Stimulated activated CD4-positive, alpha-beta T cell treated with anti-CD3 and anti-CD28 coated beads, Interleukin-12 subunit alpha, Interleukin-12 subunit beta, amount 100 ng/mL, for 48 hours (primary cell): ENCODE measurements at regions not wholly inside any gene's neighbourhood (a gene's known extent, or its start where the extent isn't known, plus 50 kb on each side); places are given as distances from the start of the nearest gene placed in this dataset.
"Not testable (repeated sequence)": the region's sequence is repeated elsewhere in the genome, so short reads cannot be mapped to it uniquely, and the experiment has no call there.

ENCODE experiments used
- DNase-seq, 3 donors: peaks; one replicate each; pipeline ENCODE4 v3.0.0-alpha.2; 2020; ENCODE audit warnings: low read depth in 2 of 3, low spot score in 1 of 3

GRCh38 chr3:27630885-27631284, 91.2 kb downstream of the EOMES start:
- no peak for DNase-seq

GRCh38 chr3:27629366-27629765, 92.8 kb downstream of the EOMES start:
- no peak for DNase-seq

GRCh38 chr3:27628026-27628750, 93.9 kb downstream of the EOMES start:
- no peak for DNase-seq

GRCh38 chr3:27626596-27627118, 95.5 kb downstream of the EOMES start:
- DNase-seq = no peak

GRCh38 chr3:27625864-27626263, 96.3 kb downstream of the EOMES start:
- DNase-seq = no peak

GRCh38 chr3:27623085-27623753, 98.9 kb downstream of the EOMES start:
- no peak for DNase-seq

GRCh38 chr3:27617552-27617951, 104.6 kb downstream of the EOMES start:
- DNase-seq = no peak

- DNase-seq = no peak
Observed at GRCh38 chr3:27616031-27616430, 106.1 kb downstream of the EOMES start.

GRCh38 chr3:27615555-27615954, 106.6 kb downstream of the EOMES start:
- no peak for DNase-seq

- no peak for DNase-seq
Observed at GRCh38 chr3:27614592-27614991, 107.5 kb downstream of the EOMES start.

- DNase-seq = no peak
Observed at GRCh38 chr3:27613846-27614500, 108.2 kb downstream of the EOMES start.

GRCh38 chr3:27610800-27611525, 111.2 kb downstream of the EOMES start:
- no peak for DNase-seq

- no peak for DNase-seq
Observed at GRCh38 chr3:27607370-27607769, 114.8 kb downstream of the EOMES start.

GRCh38 chr3:27606537-27606936, 115.6 kb downstream of the EOMES start:
- DNase-seq = no peak

GRCh38 chr3:27601311-27601710, 117.1 kb upstream of the SLC4A7 start:
- not testable (repeated sequence) for DNase-seq

GRCh38 chr3:27599741-27600140, 115.6 kb upstream of the SLC4A7 start:
- DNase-seq = not testable (repeated sequence)

GRCh38 chr3:27596921-27597320, 112.7 kb upstream of the SLC4A7 start:
- no peak for DNase-seq

GRCh38 chr3:27596334-27596841, 112.2 kb upstream of the SLC4A7 start:
- no peak for DNase-seq

GRCh38 chr3:27594096-27594690, 110.0 kb upstream of the SLC4A7 start:
- DNase-seq = no peak

GRCh38 chr3:27593173-27593572, 109.0 kb upstream of the SLC4A7 start:
- DNase-seq = no peak
